ENCODE measurements at regions not wholly inside any gene's neighbourhood (a gene's known extent, or its start where the extent isn't known, plus 50 kb on each side); places are given as distances from the start of the nearest gene placed in this dataset.

GRCh38 chr5:161212123-161212712 lies 334.3 kb downstream of the GABRB2 start:
- TF ChIP-seq CTCF (IDR thresholded peaks at IDR 0.05; ENCODE audit: poor library complexity) (no peak), EZH2 (IDR thresholded peaks at IDR 0.05; ENCODE audit: borderline replicate concordance) (no peak)
